ENCODE measurements at regions not wholly inside any gene's neighbourhood (a gene's known extent, or its start where the extent isn't known, plus 50 kb on each side); places are given as distances from the start of the nearest gene placed in this dataset.

- no peak overlapping the region for H3K4me3 ChIP-seq
- intact Hi-C loops (cut with DNase I): no loop called here
- H3K9me3 ChIP-seq: peaks cover 0 to 39% (median 0%) of the 10 kb centered on the region in 11 donors
- DNase-seq (no peak), ATAC-seq (no peak)
- no peaks in the 10 kb centered on the region for H3K36me3 ChIP-seq
- no peak for TF ChIP-seq CTCF (IDR thresholded peaks at IDR 0.05)
- WGBS, 2 donors: 94 to 95% methylated on average over 32 of the region's 32 CpGs
- no peaks in the 10 kb centered on the region for H3K4me1 ChIP-seq
- H3K27me3 ChIP-seq: no peaks in the 10 kb centered on the region
- H3K27ac ChIP-seq: no peak overlapping the region
Measured at GRCh38 chr2:187951470-187952218, 340.0 kb upstream of the GULP1 start.

- Histone ChIP-seq H3K27ac (no peak overlapping the region), H3K36me3 (no peaks in the 10 kb centered on the region), H3K4me1 (no peaks in the 10 kb centered on the region), H3K4me3 (no peak overlapping the region), H3K9me3 (peaks cover 0 to 13% (median 0%) of the 10 kb centered on the region in 11 donors), H3K27me3 (no peaks in the 10 kb centered on the region)
- TF ChIP-seq CTCF (IDR thresholded peaks at IDR 0.05): no peak
- intact Hi-C loops (cut with DNase I): no loop called here
- ATAC-seq: no peak
- 92 to 95% methylated on average over 2 of the region's 2 CpGs for WGBS, 2 donors
- DNase-seq: no peak
Measured at GRCh38 chr2:187956906-187957534, 334.7 kb upstream of the GULP1 start.

- Histone ChIP-seq H3K36me3 (no peaks in the 10 kb centered on the region), H3K9me3 (peaks cover 0 to 7% (median 0%) of the 10 kb centered on the region in 11 donors), H3K27me3 (no peaks in the 10 kb centered on the region), H3K27ac (no peak overlapping the region), H3K4me1 (no peaks in the 10 kb centered on the region), H3K4me3 (no peak overlapping the region)
- intact Hi-C loops (cut with DNase I): no loop called here
- no peak for DNase-seq
- no peak for TF ChIP-seq CTCF (IDR thresholded peaks at IDR 0.05)
- ATAC-seq: no peak
Measured at GRCh38 chr2:187959821-187960220, 331.9 kb upstream of the GULP1 start.

GRCh38 chr2:187962538-187962937 is 329.1 kb upstream of the GULP1 start:
- 64 to 67% methylated on average over 2 of the region's 2 CpGs for WGBS, 2 donors
- ATAC-seq: no peak
- no peak overlapping the region for H3K4me3 ChIP-seq
- DNase-seq: no peak
- no peaks in the 10 kb centered on the region for H3K4me1 ChIP-seq
- no peaks in the 10 kb centered on the region for H3K27me3 ChIP-seq
- H3K27ac ChIP-seq: no peak overlapping the region
- no peaks in the 10 kb centered on the region for H3K36me3 ChIP-seq
- TF ChIP-seq CTCF (IDR thresholded peaks at IDR 0.05): no peak
- no peaks in the 10 kb centered on the region for H3K9me3 ChIP-seq
- intact Hi-C loops (cut with DNase I): no loop called here

Data from heart right ventricle (tissue), 16 donors.